Activated T-cell treated with anti-CD3 and anti-CD28 coated beads, Interleukin-2, amount 50 U/mL, for 24 hours (primary cell): ENCODE measurements at regions not wholly inside any gene's neighbourhood (a gene's known extent, or its start where the extent isn't known, plus 50 kb on each side); places are given as distances from the start of the nearest gene placed in this dataset.
"Not testable (repeated sequence)": the region's sequence is repeated elsewhere in the genome, so short reads cannot be mapped to it uniquely, and the experiment has no call there.

Source experiments
- DNase-seq: peaks from one replicate; pipeline ENCODE4 v3.0.0-alpha.2; 2020
- H3K27ac Mint-ChIP-seq: 2 replicates; pipeline ENCODE4 v1.8.0; 2020; ENCODE audit warnings: mild to moderate bottlenecking, mixed read lengths
- H3K27me3 Mint-ChIP-seq: 2 replicates; pipeline ENCODE4 v1.8.0; 2020; ENCODE audit warnings: mixed read lengths
- H3K36me3 Mint-ChIP-seq: 2 replicates; pipeline ENCODE4 v1.8.0; 2020; ENCODE audit warnings: low read depth, mixed read lengths
- H3K4me1 Mint-ChIP-seq: 2 replicates; pipeline ENCODE4 v1.8.0; 2020; ENCODE audit warnings: low read depth, mixed read lengths
- H3K4me3 Mint-ChIP-seq: 2 replicates; pipeline ENCODE4 v1.8.0; 2020; ENCODE audit warnings: mild to moderate bottlenecking, moderate library complexity, mixed read lengths
- H3K9me3 Mint-ChIP-seq: 2 replicates; pipeline ENCODE4 v1.8.0; 2020; ENCODE audit warnings: mixed read lengths

GRCh38 chr7:152501506-152501905 lies 65.7 kb upstream of the KMT2C start:
- no peaks in the 10 kb centered on the region for H3K9me3 Mint-ChIP-seq

GRCh38 chr7:152499969-152500368 lies 64.2 kb upstream of the KMT2C start:
- not testable (repeated sequence) for H3K36me3 Mint-ChIP-seq, H3K9me3 Mint-ChIP-seq, H3K27ac Mint-ChIP-seq, H3K27me3 Mint-ChIP-seq, DNase-seq, H3K4me3 Mint-ChIP-seq, H3K4me1 Mint-ChIP-seq

More at GRCh38 chr7:152501506-152501905, 65.7 kb upstream of the KMT2C start:
- Mint-ChIP-seq H3K27ac (no peak overlapping the region), H3K27me3 (no peaks in the 10 kb centered on the region), H3K4me1 (no peaks in the 10 kb centered on the region), H3K4me3 (no peak overlapping the region), H3K36me3 (no peaks in the 10 kb centered on the region)
- no peak for DNase-seq

- no peaks in the 10 kb centered on the region for H3K27me3 Mint-ChIP-seq
- H3K4me3 Mint-ChIP-seq: no peak overlapping the region
- no peaks in the 10 kb centered on the region for H3K4me1 Mint-ChIP-seq
- H3K9me3 Mint-ChIP-seq: peaks cover 2% of the 10 kb centered on the region
- no peak for DNase-seq
- no peak overlapping the region for H3K27ac Mint-ChIP-seq
- H3K36me3 Mint-ChIP-seq: no peaks in the 10 kb centered on the region
Observed at GRCh38 chr7:152495867-152496266, 60.1 kb upstream of the KMT2C start.

GRCh38 chr7:152492952-152493351 lies 57.1 kb upstream of the KMT2C start:
- Mint-ChIP-seq H3K27me3 (no peaks in the 10 kb centered on the region), H3K4me3 (no peak overlapping the region)

GRCh38 chr7:152489044-152489443 lies 53.2 kb upstream of the KMT2C start:
- Mint-ChIP-seq H3K27me3 (no peaks in the 10 kb centered on the region), H3K4me3 (no peak overlapping the region), H3K36me3 (no peaks in the 10 kb centered on the region), H3K9me3 (no peaks in the 10 kb centered on the region), H3K4me1 (no peaks in the 10 kb centered on the region), H3K27ac (no peak overlapping the region)
- no peak for DNase-seq

More at GRCh38 chr7:152492952-152493351, 57.1 kb upstream of the KMT2C start:
- DNase-seq: no peak
- H3K4me1 Mint-ChIP-seq: no peaks in the 10 kb centered on the region
- H3K27ac Mint-ChIP-seq: no peak overlapping the region
- H3K9me3 Mint-ChIP-seq: peaks cover 2% of the 10 kb centered on the region
- no peaks in the 10 kb centered on the region for H3K36me3 Mint-ChIP-seq

- Mint-ChIP-seq H3K4me3 (no peak overlapping the region), H3K9me3 (no peaks in the 10 kb centered on the region), H3K4me1 (no peaks in the 10 kb centered on the region), H3K27ac (no peak overlapping the region), H3K36me3 (no peaks in the 10 kb centered on the region), H3K27me3 (no peaks in the 10 kb centered on the region)
- no peak for DNase-seq
Observed at GRCh38 chr7:152486968-152487367, 51.2 kb upstream of the KMT2C start.

- no peaks in the 10 kb centered on the region for H3K4me1 Mint-ChIP-seq
- no peak overlapping the region for H3K4me3 Mint-ChIP-seq
- H3K27ac Mint-ChIP-seq: no peak overlapping the region
- DNase-seq: no peak
- no peaks in the 10 kb centered on the region for H3K36me3 Mint-ChIP-seq
- H3K9me3 Mint-ChIP-seq: no peaks in the 10 kb centered on the region
- H3K27me3 Mint-ChIP-seq: no peaks in the 10 kb centered on the region
Observed at GRCh38 chr7:152485826-152486225, 50.0 kb upstream of the KMT2C start.
